Colonic mucosa (tissue), 4 donors: ENCODE measurements at regions not wholly inside any gene's neighbourhood (a gene's known extent, or its start where the extent isn't known, plus 50 kb on each side); places are given as distances from the start of the nearest gene placed in this dataset.
A peak's percentile ranks its signal among the peaks of the same experiment; 100 is the strongest.
"Not testable (repeated sequence)": the region's sequence is repeated elsewhere in the genome, so short reads cannot be mapped to it uniquely, and the experiment has no call there.

Experiments
- DNase-seq: peaks from one replicate; pipeline ENCODE4 v3.0.0-alpha.2; 2020
- H3K27ac ChIP-seq: fragments of 200-600 bp; one replicate; pipeline ENCODE4 v1.8.0; 2021
- H3K27me3 ChIP-seq: fragments of 200-600 bp; one replicate; pipeline ENCODE4 v1.8.0; 2021
- H3K36me3 ChIP-seq: fragments of 200-600 bp; one replicate; pipeline ENCODE4 v1.8.0; 2021
- H3K4me1 ChIP-seq: fragments of 200-600 bp; one replicate; pipeline ENCODE4 v1.8.0; 2021; ENCODE audit warnings: mild to moderate bottlenecking
- H3K4me3 ChIP-seq: fragments of 200-600 bp; one replicate; pipeline ENCODE4 v1.8.0; 2021
- H3K9ac ChIP-seq, 2 donors: one replicate each; pipeline ENCODE4 v1.7.0; 2013; ENCODE audit warnings: control low read depth in 2 of 2, low read depth in 2 of 2, low read length in 2 of 2
- H3K9me3 ChIP-seq: fragments of 200-600 bp; one replicate; pipeline ENCODE4 v1.8.0; 2021
- intact Hi-C: fragments of 100-400 bp; cut with DNase I; formaldehyde crosslinking; loops from one replicate; pipeline ENCODE4 v1.14.1; 2022
- TF ChIP-seq, protein P1 (sequence below): fragments of 200-600 bp; IDR thresholded peaks from one replicate; pipeline ENCODE4 v1.8.0; 2022; ENCODE audit warnings: antibody characterized with exemption, mild to moderate bottlenecking
- donor health status: healthy.
- donor health status: DM: no; HTN: no; CAD: no.
- donor health status: DM: no; HTN: no; CAD: no.

DNA sequence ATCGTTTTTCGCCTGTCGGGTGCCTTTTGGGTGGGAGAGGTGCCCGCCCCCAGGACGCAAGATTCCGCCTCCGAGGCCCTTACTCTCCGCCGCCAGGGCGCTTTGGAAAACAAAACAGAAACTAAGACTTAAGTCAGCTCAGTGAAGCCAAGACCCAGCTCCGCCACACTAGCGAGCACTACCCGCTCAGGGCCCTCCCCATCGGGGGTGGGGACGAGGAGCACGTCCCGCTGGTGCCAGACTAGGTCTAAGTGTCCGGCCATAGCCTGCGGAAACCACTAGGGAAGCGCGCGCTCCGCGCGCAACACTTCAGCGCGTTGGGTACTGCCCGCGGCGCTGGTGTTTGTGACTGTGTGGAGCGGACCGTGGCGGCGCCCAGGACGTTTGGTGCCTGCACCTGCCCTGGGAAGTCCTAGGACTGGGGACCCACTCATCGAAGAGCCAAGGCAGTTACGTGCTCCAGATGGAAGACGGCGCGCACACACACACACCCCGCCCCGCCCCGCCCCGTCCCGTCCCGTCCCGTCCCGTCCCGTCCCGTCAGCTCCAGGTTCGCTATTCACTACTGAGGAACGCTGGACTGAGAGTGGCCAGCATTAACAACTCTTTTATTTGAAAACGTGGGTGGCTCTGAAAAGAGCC is 57.6 kb upstream of the BOLA1 start:
- H3K27me3 ChIP-seq, H3K9me3 ChIP-seq, intact Hi-C loops, H3K27ac ChIP-seq, DNase-seq, H3K9ac ChIP-seq, H3K4me3 ChIP-seq, H3K36me3 ChIP-seq: not testable (repeated sequence)
- peaks cover 11% of the 10 kb centered on the region for H3K4me1 ChIP-seq

DNA sequence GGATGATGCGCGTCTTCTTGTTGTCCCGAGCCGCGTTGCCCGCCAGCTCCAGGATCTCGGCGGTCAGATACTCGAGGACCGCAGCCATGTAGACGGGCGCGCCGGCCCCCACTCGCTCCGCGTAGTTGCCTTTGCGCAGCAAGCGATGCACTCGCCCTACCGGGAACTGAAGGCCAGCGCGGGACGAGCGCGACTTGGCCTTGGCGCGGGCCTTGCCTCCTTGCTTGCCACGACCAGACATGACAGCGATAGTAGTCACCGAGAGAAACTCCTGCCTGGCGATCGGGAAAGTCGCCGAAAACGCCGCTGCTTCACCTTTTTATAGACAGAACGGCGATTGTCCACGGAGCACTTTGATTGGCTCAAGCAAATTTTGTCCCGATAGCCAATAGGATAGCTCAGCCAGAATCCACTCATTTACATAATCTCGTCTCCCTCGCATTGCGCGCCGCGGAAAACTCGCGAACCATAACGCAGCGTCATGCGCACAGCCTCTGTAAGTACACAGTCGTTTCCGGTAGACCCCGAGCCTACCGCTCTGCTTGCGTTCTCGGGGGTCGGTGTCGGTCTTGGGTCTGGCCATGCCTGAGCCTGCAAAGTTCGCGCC is 56.8 kb upstream of the BOLA1 start:
- H3K27ac ChIP-seq, intact Hi-C loops, H3K9me3 ChIP-seq, H3K9ac ChIP-seq, H3K36me3 ChIP-seq, H3K27me3 ChIP-seq, DNase-seq, H3K4me3 ChIP-seq: not testable (repeated sequence)
- H3K4me1 ChIP-seq = peaks cover 11% of the 10 kb centered on the region

DNA sequence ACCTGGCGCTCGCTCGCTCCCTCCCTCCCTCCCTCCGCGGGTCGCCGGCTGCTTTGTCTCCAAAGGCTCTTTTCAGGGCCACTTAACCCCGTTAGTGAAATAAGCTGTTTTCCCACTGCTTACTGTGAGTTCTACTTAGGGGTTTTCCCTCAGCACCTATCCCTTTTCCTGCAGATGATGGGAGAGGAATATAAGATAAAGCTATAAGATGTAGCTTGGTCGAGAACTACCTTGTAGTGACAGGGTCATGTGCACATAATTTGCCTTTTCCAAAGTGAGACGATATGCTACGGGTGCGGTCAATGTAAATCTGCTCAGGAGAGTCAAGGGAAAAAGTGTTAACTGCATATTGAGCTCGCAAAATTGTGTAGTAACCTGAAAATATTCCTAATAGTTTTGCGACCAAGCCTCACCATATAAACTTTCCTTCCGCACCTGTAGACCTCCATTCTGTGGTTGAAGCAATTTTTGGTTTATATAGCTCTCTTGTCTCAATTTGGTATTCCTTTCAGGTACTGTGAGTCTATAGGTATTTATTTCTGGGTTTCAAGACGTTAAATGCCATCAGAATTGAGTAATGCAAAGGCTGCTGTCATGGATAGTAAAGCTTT is 55.8 kb upstream of the BOLA1 start:
- Histone ChIP-seq H3K36me3 (no peaks in the 10 kb centered on the region), H3K4me1 (peaks cover 11% of the 10 kb centered on the region), H3K27ac (peak overlapping the region; percentile 79), H3K27me3 (no peaks in the 10 kb centered on the region), H3K4me3 (peak overlapping the region; percentile 28), H3K9me3 (no peaks in the 10 kb centered on the region), H3K9ac (peak overlapping the region; percentile 68 to 89)
- TF ChIP-seq, protein P1, sequence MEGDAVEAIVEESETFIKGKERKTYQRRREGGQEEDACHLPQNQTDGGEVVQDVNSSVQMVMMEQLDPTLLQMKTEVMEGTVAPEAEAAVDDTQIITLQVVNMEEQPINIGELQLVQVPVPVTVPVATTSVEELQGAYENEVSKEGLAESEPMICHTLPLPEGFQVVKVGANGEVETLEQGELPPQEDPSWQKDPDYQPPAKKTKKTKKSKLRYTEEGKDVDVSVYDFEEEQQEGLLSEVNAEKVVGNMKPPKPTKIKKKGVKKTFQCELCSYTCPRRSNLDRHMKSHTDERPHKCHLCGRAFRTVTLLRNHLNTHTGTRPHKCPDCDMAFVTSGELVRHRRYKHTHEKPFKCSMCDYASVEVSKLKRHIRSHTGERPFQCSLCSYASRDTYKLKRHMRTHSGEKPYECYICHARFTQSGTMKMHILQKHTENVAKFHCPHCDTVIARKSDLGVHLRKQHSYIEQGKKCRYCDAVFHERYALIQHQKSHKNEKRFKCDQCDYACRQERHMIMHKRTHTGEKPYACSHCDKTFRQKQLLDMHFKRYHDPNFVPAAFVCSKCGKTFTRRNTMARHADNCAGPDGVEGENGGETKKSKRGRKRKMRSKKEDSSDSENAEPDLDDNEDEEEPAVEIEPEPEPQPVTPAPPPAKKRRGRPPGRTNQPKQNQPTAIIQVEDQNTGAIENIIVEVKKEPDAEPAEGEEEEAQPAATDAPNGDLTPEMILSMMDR = no peak
- intact Hi-C loops = no loop called here
- DNase-seq = peak; percentile 25

DNA sequence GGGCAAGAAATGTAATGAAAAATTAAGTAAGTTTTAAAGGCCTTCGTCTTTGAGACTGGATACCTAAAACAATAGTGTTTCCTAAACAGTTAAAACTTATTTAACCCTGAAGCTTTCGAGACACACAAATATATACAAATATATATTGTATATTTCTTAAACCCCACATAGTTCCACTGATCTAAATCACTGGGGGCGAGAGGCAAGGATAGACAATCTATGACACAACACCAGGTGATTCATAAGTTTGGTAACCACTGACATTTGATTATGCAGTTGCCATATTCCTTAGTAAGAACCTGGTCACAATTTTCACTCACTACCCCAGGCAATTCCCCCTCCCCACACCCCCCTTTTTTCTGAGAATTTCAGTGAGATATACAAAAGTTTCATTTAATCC is 55.3 kb upstream of the BOLA1 start:
- H3K9ac ChIP-seq = peak overlapping the region in 1 of 2 donors; percentile 89

DNA sequence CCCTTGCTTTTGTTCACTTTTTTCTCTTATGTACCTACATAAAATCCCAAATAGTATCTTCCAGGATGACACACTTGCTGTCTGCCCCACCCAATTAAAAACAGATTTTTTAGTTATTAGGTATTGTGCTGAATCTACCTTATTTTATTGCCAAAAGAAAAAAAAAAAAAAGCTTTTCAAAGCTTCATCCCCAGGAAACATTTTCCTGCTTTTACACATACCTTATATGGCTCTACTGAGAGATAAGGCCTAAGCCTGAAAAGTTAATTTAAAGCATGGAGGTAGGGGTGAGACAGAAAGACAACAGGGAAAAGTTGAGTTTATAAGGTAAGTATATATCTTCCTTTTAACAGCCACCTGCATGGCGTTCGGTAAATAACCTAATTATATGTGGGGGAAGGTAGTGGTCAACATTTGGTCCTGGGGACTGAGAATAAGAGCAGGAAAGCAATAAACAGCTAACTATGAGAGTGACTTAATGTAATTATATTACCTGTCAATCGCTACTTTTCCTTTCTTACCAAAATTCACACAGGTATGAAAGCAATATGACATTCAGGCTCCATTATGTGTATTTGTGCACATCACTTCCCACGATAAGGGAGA is 54.6 kb upstream of the BOLA1 start:
- H3K9ac ChIP-seq = peak overlapping the region in 1 of 2 donors; percentile 30
- TF ChIP-seq, protein P1 = no peak
- DNase-seq = no peak
- H3K4me1 ChIP-seq = peaks cover 11% of the 10 kb centered on the region
- no peaks in the 10 kb centered on the region for H3K9me3 ChIP-seq
- no peak overlapping the region for H3K4me3 ChIP-seq
- no peaks in the 10 kb centered on the region for H3K27me3 ChIP-seq
- H3K36me3 ChIP-seq = no peaks in the 10 kb centered on the region
- peak overlapping the region; percentile 79 for H3K27ac ChIP-seq
- intact Hi-C loops = no loop called here

More for the DNA sequence above, 55.3 kb upstream of the BOLA1 start:
- TF ChIP-seq, protein P1 = no peak
- peak overlapping the region; percentile 79 for H3K27ac ChIP-seq
- peak overlapping the region; percentile 28 for H3K4me3 ChIP-seq
- intact Hi-C loops = no loop called here
- DNase-seq = peak; percentile 17
- no peaks in the 10 kb centered on the region for H3K27me3 ChIP-seq
- peaks cover 11% of the 10 kb centered on the region for H3K4me1 ChIP-seq
- H3K36me3 ChIP-seq = no peaks in the 10 kb centered on the region
- H3K9me3 ChIP-seq = no peaks in the 10 kb centered on the region

DNA sequence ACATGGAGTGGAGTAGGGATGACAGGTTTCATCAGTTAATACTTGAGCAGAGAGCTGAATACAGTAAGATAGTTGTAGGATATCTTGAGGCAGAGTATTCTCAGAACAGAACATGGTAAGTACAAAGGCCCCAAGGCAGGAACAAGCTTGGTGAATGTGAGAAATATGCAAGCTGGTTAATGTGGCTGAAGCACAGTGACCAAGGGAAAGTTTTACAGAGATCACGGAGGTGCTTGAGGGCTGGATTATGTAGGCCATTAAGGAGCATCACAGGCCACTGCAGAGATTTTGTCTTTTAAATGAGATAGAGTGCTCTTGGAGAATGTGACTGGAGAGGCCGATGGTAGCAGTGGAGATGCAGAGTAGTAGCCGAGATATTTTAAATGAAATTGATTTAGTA is 54.0 kb upstream of the BOLA1 start:
- intact Hi-C loops = no loop called here
- H3K27ac ChIP-seq = peak overlapping the region; percentile 2
- H3K36me3 ChIP-seq = no peaks in the 10 kb centered on the region
- H3K4me3 ChIP-seq = no peak overlapping the region
- H3K4me1 ChIP-seq = peaks cover 11% of the 10 kb centered on the region
- TF ChIP-seq, protein P1 = no peak
- peak; percentile 18 for DNase-seq
- H3K9me3 ChIP-seq = no peaks in the 10 kb centered on the region
- H3K9ac ChIP-seq = no peak overlapping the region
- no peaks in the 10 kb centered on the region for H3K27me3 ChIP-seq
